SK-N-SH treated with all-trans-retinoic acid at 6 μM for 48 hours (cell line): ENCODE measurements at regions not wholly inside any gene's neighbourhood (a gene's known extent, or its start where the extent isn't known, plus 50 kb on each side); places are given as distances from the start of the nearest gene placed in this dataset.

Experiments used
- ARNTL ChIP-seq: fragments of 450-650 bp; formaldehyde crosslinking; IDR thresholded peaks from 2 replicates; pipeline ENCODE4 v1.5.0; 2020; ENCODE audit warnings: low read depth, mild to moderate bottlenecking, moderate library complexity, borderline replicate concordance
- CREB5 ChIP-seq: fragments of 250-450 bp; sonication (Bioruptor Pico); IDR thresholded peaks from 2 replicates; pipeline ENCODE4 v1.5.1; 2020; ENCODE audit warnings: low read depth, mild to moderate bottlenecking, moderate library complexity
- GLIS3 ChIP-seq: fragments of 250-450 bp; sonication (Bioruptor Pico); IDR thresholded peaks from 2 replicates; pipeline ENCODE4 v1.5.0; 2020; ENCODE audit warnings: mild to moderate bottlenecking, moderate library complexity
- OSR1 ChIP-seq: fragments of 250-450 bp; sonication (Bioruptor Pico); IDR thresholded peaks from 2 replicates; pipeline ENCODE4 v1.8.0; 2022; ENCODE audit warnings: moderate library complexity, mild to moderate bottlenecking, inconsistent platforms
- PATZ1 ChIP-seq: fragments of 250-450 bp; sonication (Bioruptor Pico); IDR thresholded peaks from 2 replicates; pipeline ENCODE4 v1.8.0; 2020; ENCODE audit warnings: mild to moderate bottlenecking, moderate library complexity, borderline replicate concordance
- PPARA ChIP-seq: fragments of 250-450 bp; sonication (Bioruptor Pico); IDR thresholded peaks from 2 replicates; pipeline ENCODE4 v1.5.0; 2020; ENCODE audit warnings: mild to moderate bottlenecking, borderline replicate concordance
- RARB ChIP-seq: fragments of 250-450 bp; sonication (Bioruptor Pico); IDR thresholded peaks from 2 replicates; pipeline ENCODE4 v1.8.0; 2021; ENCODE audit warnings: mild to moderate bottlenecking, moderate library complexity
- TOX ChIP-seq: fragments of 250-450 bp; sonication (Bioruptor Pico); IDR thresholded peaks from 2 replicates; pipeline ENCODE4 v1.8.0; 2021; ENCODE audit warnings: mild to moderate bottlenecking, moderate library complexity, borderline replicate concordance
- ZC3H10 ChIP-seq: fragments of 250-450 bp; sonication (Bioruptor Pico); IDR thresholded peaks from 2 replicates; pipeline ENCODE4 v1.5.1; 2021; ENCODE audit warnings: mild to moderate bottlenecking, moderate library complexity
- ZFP3 ChIP-seq: fragments of 250-450 bp; sonication (Bioruptor Pico); IDR thresholded peaks from 2 replicates; pipeline ENCODE4 v1.5.0; 2020; ENCODE audit warnings: mild to moderate bottlenecking, moderate library complexity
- ZFP30 ChIP-seq: fragments of 450-650 bp; formaldehyde crosslinking; IDR thresholded peaks from 2 replicates; pipeline ENCODE4 v1.5.0; 2022; ENCODE audit warnings: mild to moderate bottlenecking, moderate library complexity
- ZNF565 ChIP-seq: fragments of 450-650 bp; formaldehyde crosslinking; conservative IDR thresholded peaks from 2 replicates; pipeline ENCODE4 v1.5.0; 2020; ENCODE audit warnings: low read depth, mild to moderate bottlenecking, moderate library complexity
- ZNF70 ChIP-seq: fragments of 450-650 bp; formaldehyde crosslinking; IDR thresholded peaks from 2 replicates; pipeline ENCODE4 v1.5.0; 2020; ENCODE audit warnings: mild to moderate bottlenecking, moderate library complexity
- TF ChIP-seq, protein P1 (sequence below): fragments of 250-450 bp; sonication (Bioruptor Pico); IDR thresholded peaks from 2 replicates; pipeline ENCODE4 v1.5.1; 2021; ENCODE audit warnings: mild to moderate bottlenecking, moderate library complexity

GRCh38 chr4:186813377-186814068 lies 89.9 kb upstream of the FAT1 start:
- TF ChIP-seq PATZ1 (CRISPR knock-in tag) (no peak), ARNTL (CRISPR knock-in tag) (no peak), RARB (no peak), ZNF70 (CRISPR knock-in tag) (no peak), ZFP3 (CRISPR knock-in tag) (no peak), PPARA (CRISPR knock-in tag) (no peak), ZNF565 (CRISPR knock-in tag) (no peak), OSR1 (no peak), ZFP30 (CRISPR knock-in tag) (no peak), CREB5 (CRISPR knock-in tag) (no peak), GLIS3 (no peak), TOX (CRISPR knock-in tag) (no peak), ZC3H10 (CRISPR knock-in tag) (no peak)
- TF ChIP-seq, protein P1, sequence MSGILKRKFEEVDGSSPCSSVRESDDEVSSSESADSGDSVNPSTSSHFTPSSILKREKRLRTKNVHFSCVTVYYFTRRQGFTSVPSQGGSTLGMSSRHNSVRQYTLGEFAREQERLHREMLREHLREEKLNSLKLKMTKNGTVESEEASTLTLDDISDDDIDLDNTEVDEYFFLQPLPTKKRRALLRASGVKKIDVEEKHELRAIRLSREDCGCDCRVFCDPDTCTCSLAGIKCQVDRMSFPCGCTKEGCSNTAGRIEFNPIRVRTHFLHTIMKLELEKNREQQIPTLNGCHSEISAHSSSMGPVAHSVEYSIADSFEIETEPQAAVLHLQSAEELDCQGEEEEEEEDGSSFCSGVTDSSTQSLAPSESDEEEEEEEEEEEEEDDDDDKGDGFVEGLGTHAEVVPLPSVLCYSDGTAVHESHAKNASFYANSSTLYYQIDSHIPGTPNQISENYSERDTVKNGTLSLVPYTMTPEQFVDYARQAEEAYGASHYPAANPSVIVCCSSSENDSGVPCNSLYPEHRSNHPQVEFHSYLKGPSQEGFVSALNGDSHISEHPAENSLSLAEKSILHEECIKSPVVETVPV (CRISPR knock-in tag), result no peak
